IMR-90 (cell line): ENCODE measurements at regions not wholly inside any gene's neighbourhood (a gene's known extent, or its start where the extent isn't known, plus 50 kb on each side); places are given as distances from the start of the nearest gene placed in this dataset.

Experiments
- ATAC-seq: fragments of 200-7000 bp; cut with Tn5 transposase; 2 replicates; pipeline ENCODE4 v1.9.1; 2020; ENCODE audit warnings: low read depth, mild to moderate bottlenecking, moderate library complexity
- BruUV-seq: library from RNA; stranded (reverse); fragments of 400-500 nt; replicated peaks from 2 replicates; lab custom pipeline; 2021; lab: Mats Ljungman, UMichigan
- CTCF ChIA-PET: fragments of 300-600 bp; formaldehyde crosslinking; extraction: SDS; loops from one replicate; lab custom pipeline; 2021; ENCODE audit warnings: antibody characterized with exemption; lab: Yijun Ruan, JAX
- POLR2A ChIA-PET: fragments of 300-600 bp; sonication (Branson Sonifier 250); formaldehyde crosslinking; loops from one replicate; lab custom pipeline; 2022; ENCODE audit warnings: antibody characterized with exemption; ENCODE audit not compliant: unreplicated experiment; lab: Charles Lee
- DNase-seq: peaks from one replicate; pipeline ENCODE4 v3.0.0; 2013
- H2AFZ ChIP-seq: replicated peaks from 2 replicates; pipeline ENCODE3; 2013; ENCODE audit warnings: low read length, mild to moderate bottlenecking; ENCODE audit not compliant: poor library complexity
- H2AK5ac ChIP-seq: 2 replicates; pipeline ENCODE4 v1.6.1; 2013; ENCODE audit warnings: low read depth, low read length, inconsistent platforms
- H2AK9ac ChIP-seq: replicated peaks from 2 replicates; pipeline ENCODE3; 2013; ENCODE audit warnings: mild to moderate bottlenecking, low read depth, low read length, moderate library complexity; ENCODE audit not compliant: poor library complexity
- H2BK120ac ChIP-seq: 2 replicates; pipeline ENCODE4 v1.6.1; 2013; ENCODE audit warnings: low read depth, low read length, inconsistent platforms
- H2BK15ac ChIP-seq: 3 replicates; pipeline ENCODE4 v1.6.1; 2013; ENCODE audit warnings: low read depth, low read length, inconsistent platforms
- H2BK20ac ChIP-seq: 2 replicates; pipeline ENCODE4 v1.6.1; 2013; ENCODE audit warnings: low read depth, mild to moderate bottlenecking, inconsistent platforms, low read length, moderate library complexity
- H2BK5ac ChIP-seq: 2 replicates; pipeline ENCODE4 v1.6.1; 2013; ENCODE audit warnings: mild to moderate bottlenecking, low read depth, low read length, inconsistent platforms; ENCODE audit not compliant: poor library complexity, severe bottlenecking
- H3K14ac ChIP-seq: replicated peaks from 2 replicates; pipeline ENCODE4 v1.6.1; 2013; ENCODE audit warnings: low read depth, low read length, inconsistent platforms
- H3K18ac ChIP-seq: 2 replicates; pipeline ENCODE4 v1.6.1; 2013; ENCODE audit warnings: low read depth, low read length, control low read depth
- H3K23ac ChIP-seq: 2 replicates; pipeline ENCODE4 v1.6.1; 2013; ENCODE audit warnings: low read depth, low read length, inconsistent platforms
- H3K27ac ChIP-seq: 2 replicates; pipeline ENCODE4 v1.5.1; 2013; ENCODE audit warnings: mild to moderate bottlenecking, control low read depth, low read length; ENCODE audit not compliant: insufficient read depth
- H3K27me3 ChIP-seq: 2 replicates; pipeline ENCODE4 v1.6.1; 2013; ENCODE audit warnings: low read length; ENCODE audit not compliant: control insufficient read depth, insufficient read depth
- H3K36me3 ChIP-seq: 2 replicates; pipeline ENCODE4 v1.6.1; 2013; ENCODE audit warnings: low read length, mixed read lengths; ENCODE audit not compliant: control insufficient read depth, insufficient read depth
- H3K4ac ChIP-seq: 2 replicates; pipeline ENCODE4 v1.6.1; 2013; ENCODE audit warnings: low read depth, low read length, inconsistent platforms
- H3K4me1 ChIP-seq: 2 replicates; pipeline ENCODE4 v1.6.1; 2013; ENCODE audit warnings: low read length, mixed read lengths; ENCODE audit not compliant: control insufficient read depth, insufficient read depth
- H3K4me2 ChIP-seq: 2 replicates; pipeline ENCODE4 v1.6.1; 2013; ENCODE audit warnings: low read depth, mild to moderate bottlenecking, control low read depth, low read length, moderate library complexity
- H3K4me3 ChIP-seq: 2 replicates; pipeline ENCODE4 v1.5.1; 2013; ENCODE audit warnings: low read depth, mild to moderate bottlenecking, control low read depth, low read length, moderate library complexity; ENCODE audit not compliant: insufficient read depth
- H3K56ac ChIP-seq: 2 replicates; pipeline ENCODE4 v1.6.1; 2013; ENCODE audit warnings: low read length, inconsistent platforms; ENCODE audit not compliant: insufficient read depth; ENCODE audit errors: extremely low read depth
- H3K79me1 ChIP-seq, 2 experiments: 2 replicates each; pipeline ENCODE4 v1.6.1; 2013; ENCODE audit warnings: low read length in 2 of 2, inconsistent platforms in 1 of 2, low read depth in 1 of 2
- H3K9ac ChIP-seq: 2 replicates; pipeline ENCODE4 v1.6.1; 2013; ENCODE audit warnings: low read depth, low read length, control low read depth
- H3K9me1 ChIP-seq: 2 replicates; pipeline ENCODE4 v1.6.1; 2013; ENCODE audit warnings: low read length, inconsistent platforms; ENCODE audit not compliant: insufficient read depth
- H3K9me3 ChIP-seq: 2 replicates; pipeline ENCODE4 v1.6.1; 2013; ENCODE audit warnings: low read length; ENCODE audit not compliant: control insufficient read depth, insufficient read depth
- H4K20me1 ChIP-seq: 2 replicates; pipeline ENCODE4 v1.6.1; 2013; ENCODE audit warnings: low read length, inconsistent platforms; ENCODE audit not compliant: insufficient read depth
- H4K5ac ChIP-seq: 2 replicates; pipeline ENCODE4 v1.6.1; 2013; ENCODE audit warnings: mild to moderate bottlenecking, low read depth, low read length, control low read depth
- H4K8ac ChIP-seq, 2 experiments: 2 replicates each; pipeline ENCODE4 v1.6.1; 2013; ENCODE audit warnings: low read depth in 2 of 2, low read length in 2 of 2, control low read depth in 1 of 2, inconsistent platforms in 1 of 2
- H4K91ac ChIP-seq: 2 replicates; pipeline ENCODE4 v1.6.1; 2013; ENCODE audit warnings: low read depth, low read length, inconsistent platforms; ENCODE audit not compliant: insufficient read depth
- BHLHE40 ChIP-seq: fragments of 150-350 bp; IDR thresholded peaks from 2 replicates; pipeline ENCODE4 v1.6.1; 2016; ENCODE audit warnings: mild to moderate bottlenecking, low read depth, low read length
- CEBPB ChIP-seq: IDR thresholded peaks from 2 replicates; pipeline ENCODE4 v1.6.1; 2012; ENCODE audit warnings: low read depth, low read length, improper control_type of control experiment
- CHD1 ChIP-seq: IDR thresholded peaks from 2 replicates; pipeline ENCODE4 v1.6.1; 2012; ENCODE audit warnings: low read depth, low read length, improper control_type of control experiment
- CTCF ChIP-seq: conservative IDR thresholded peaks from 2 replicates; pipeline ENCODE4 v1.5.1; 2012; ENCODE audit warnings: mild to moderate bottlenecking, low read depth, low read length, improper control_type of control experiment
- ELK1 ChIP-seq: fragments of 150-350 bp; IDR thresholded peaks from 2 replicates; pipeline ENCODE4 v1.6.1; 2016; ENCODE audit warnings: low read depth, mild to moderate bottlenecking, low read length, moderate library complexity, borderline replicate concordance
- FOS ChIP-seq: fragments of 150-350 bp; IDR thresholded peaks from 2 replicates; pipeline ENCODE4 v1.6.1; 2016; ENCODE audit warnings: low read depth, low read length
- MAFK ChIP-seq: IDR thresholded peaks from 2 replicates; pipeline ENCODE4 v1.6.1; 2012; ENCODE audit warnings: low read depth, low read length, improper control_type of control experiment
- MAZ ChIP-seq: IDR thresholded peaks from 2 replicates; pipeline ENCODE4 v1.6.1; 2012; ENCODE audit warnings: low read depth, mild to moderate bottlenecking, low read length, improper control_type of control experiment, moderate library complexity, borderline replicate concordance
- MXI1 ChIP-seq: IDR thresholded peaks from 2 replicates; pipeline ENCODE4 v1.6.1; 2012; ENCODE audit warnings: low read depth, mild to moderate bottlenecking, low read length, moderate library complexity, borderline replicate concordance
- POLR2A ChIP-seq: IDR thresholded peaks from 2 replicates; pipeline ENCODE4 v1.6.1; 2012; ENCODE audit warnings: mild to moderate bottlenecking, low read depth, low read length
- RAD21 ChIP-seq: IDR thresholded peaks from 2 replicates; pipeline ENCODE4 v1.6.1; 2012; ENCODE audit warnings: low read length, improper control_type of control experiment
- RCOR1 ChIP-seq: IDR thresholded peaks from 2 replicates; pipeline ENCODE4 v1.6.1; 2012; ENCODE audit warnings: mild to moderate bottlenecking, low read length, improper control_type of control experiment; ENCODE audit not compliant: insufficient replicate concordance
- RFX5 ChIP-seq: IDR thresholded peaks from 2 replicates; pipeline ENCODE4 v1.8.0; 2012; ENCODE audit warnings: low read depth, mild to moderate bottlenecking, low read length, moderate library complexity
- USF2 ChIP-seq: fragments of 150-350 bp; IDR thresholded peaks from 2 replicates; pipeline ENCODE4 v1.6.1; 2017; ENCODE audit warnings: mild to moderate bottlenecking, antibody characterized with exemption, low read length, low read depth
- WGBS, 2 experiments: methylation state at CpG; one replicate each; pipeline versions ENCODE4 v1.1.5 to v1.1.7; 2013; ENCODE audit warnings: missing lambda C conversion rate in 2 of 2; ENCODE audit not compliant: insufficient read length in 1 of 2; ENCODE audit errors: extremely low coverage in 2 of 2; 5-methylcytosine and 5-hydroxymethylcytosine counted together
- dilution Hi-C: fragments of 300-500 bp; cut with HindIII; formaldehyde crosslinking; loops from one replicate; pipeline ENCODE4 v1.14.3; 2018; ENCODE audit warnings: low sequenced_read_pairs; ENCODE audit not compliant: unreplicated experiment
- in situ Hi-C: fragments of 300-500 bp; cut with MboI; formaldehyde crosslinking; loops from 3 replicates; pipeline ENCODE4 v1.14.3; 2019; ENCODE audit warnings: low sequenced_read_pairs, inconsistent platforms, mixed read lengths
- intact Hi-C: fragments of 100-400 bp; cut with micrococcal nuclease; formaldehyde crosslinking; loops from 2 replicates; pipeline ENCODE4 v1.10.0; 2022

GRCh38 chr2:224310943-224311625 is 90.8 kb downstream of the FAM124B start:
- TF ChIP-seq CTCF: no peak
- no peak for TF ChIP-seq BHLHE40
- TF ChIP-seq USF2: no peak
- no peak for TF ChIP-seq RAD21
- no peak for TF ChIP-seq CHD1
- no peak for TF ChIP-seq POLR2A
- TF ChIP-seq RCOR1: no peak
- no peak for TF ChIP-seq ELK1
- no peak for TF ChIP-seq MXI1
- TF ChIP-seq MAZ: no peak
- no peak for TF ChIP-seq CEBPB
- TF ChIP-seq FOS: no peak
- no peak for TF ChIP-seq RFX5
- no peak for TF ChIP-seq MAFK
- H4K20me1 ChIP-seq: no peaks in the 10 kb centered on the region
- no peak overlapping the region for H3K4me3 ChIP-seq
- no peak overlapping the region for H2BK15ac ChIP-seq
- H4K91ac ChIP-seq: no peak overlapping the region
- DNase-seq: no peak
- no TSS peak for BruUV-seq
- no peaks in the 10 kb centered on the region for H3K79me1 ChIP-seq
- H3K4ac ChIP-seq: no peak overlapping the region
- no CpG with 5 or more reads among the region's 8 CpGs for WGBS, 2 experiments
- H3K4me2 ChIP-seq: no peak overlapping the region
- H3K9me1 ChIP-seq: no peaks in the 10 kb centered on the region
- dilution Hi-C loops (no loop called here), in situ Hi-C loops (no loop called here), intact Hi-C loops (no loop called here)
- ChIA-PET POLR2A (no interaction called here), CTCF (no interaction called here)
- no peak for ATAC-seq
- no peak overlapping the region for H3K27ac ChIP-seq
- no peak overlapping the region for H3K18ac ChIP-seq
- no peak overlapping the region for H4K8ac ChIP-seq
- H3K9me3 ChIP-seq: no peaks in the 10 kb centered on the region
- no peak overlapping the region for H2AFZ ChIP-seq
- H3K36me3 ChIP-seq: no peaks in the 10 kb centered on the region
- H2AK5ac ChIP-seq: no peak overlapping the region
- no peak overlapping the region for H3K14ac ChIP-seq
- no peak overlapping the region for H3K23ac ChIP-seq
- H3K9ac ChIP-seq: no peak overlapping the region
- H4K5ac ChIP-seq: no peak overlapping the region
- no peaks in the 10 kb centered on the region for H3K4me1 ChIP-seq
- H2BK5ac ChIP-seq: no peak overlapping the region
- no peak overlapping the region for H2AK9ac ChIP-seq
- H3K56ac ChIP-seq: no peak overlapping the region
- no peak overlapping the region for H2BK120ac ChIP-seq
- H2BK20ac ChIP-seq: no peak overlapping the region
- peaks cover 19% of the 10 kb centered on the region for H3K27me3 ChIP-seq
